ENCODE measurements at regions not wholly inside any gene's neighbourhood (a gene's known extent, or its start where the extent isn't known, plus 50 kb on each side); places are given as distances from the start of the nearest gene placed in this dataset.
A peak's percentile ranks its signal among the peaks of the same experiment; 100 is the strongest.

DNA sequence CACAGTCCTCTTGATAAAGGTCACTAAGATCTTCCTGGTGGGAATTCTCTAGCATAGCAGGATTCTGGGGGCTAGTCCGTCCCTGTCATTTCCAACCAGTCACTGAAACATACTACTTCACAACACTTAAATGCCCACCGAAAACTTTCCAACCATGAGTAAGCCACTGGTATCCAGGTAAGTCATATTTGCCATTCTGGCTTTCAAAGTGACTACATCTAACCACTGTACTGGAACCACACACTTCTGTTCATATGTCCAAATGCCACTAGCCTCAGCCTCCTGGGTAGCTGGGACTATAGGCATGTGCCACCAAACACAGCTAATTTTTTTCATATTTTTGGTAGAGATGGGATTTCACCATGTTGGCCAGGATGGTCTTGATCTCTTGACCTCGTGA, 64.3 kb upstream of the VANGL1 start:
- no peak for DNase-seq

- DNase-seq: no peak
Measured at GRCh38 chr1:115575661-115576060, 66.1 kb upstream of the VANGL1 start.

DNA sequence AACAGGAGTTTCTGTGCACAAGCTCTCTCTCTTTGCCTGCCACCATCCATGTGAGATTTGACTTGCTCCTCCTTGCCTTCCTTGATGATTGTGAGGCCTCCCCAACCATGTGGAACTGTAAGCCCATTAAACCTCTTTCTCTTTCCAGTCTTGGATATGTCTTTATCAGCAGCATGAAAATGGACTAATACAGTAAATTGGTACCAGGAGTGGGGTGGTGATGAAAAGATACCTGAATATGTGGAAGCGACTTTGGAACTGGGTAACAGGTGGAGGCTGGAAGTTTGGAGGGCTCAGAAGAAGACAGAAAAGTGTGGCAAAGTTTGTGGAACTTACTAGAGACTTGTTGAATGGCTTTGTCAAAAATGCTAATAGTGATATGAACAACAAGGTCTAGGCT, 69.1 kb upstream of the VANGL1 start:
- DNase-seq: no peak

- no peak for DNase-seq
Measured at GRCh38 chr1:115567431-115567830, 74.3 kb upstream of the VANGL1 start.

- no peak for DNase-seq
Measured at GRCh38 chr1:115565791-115566190, 76.0 kb upstream of the VANGL1 start.

DNA sequence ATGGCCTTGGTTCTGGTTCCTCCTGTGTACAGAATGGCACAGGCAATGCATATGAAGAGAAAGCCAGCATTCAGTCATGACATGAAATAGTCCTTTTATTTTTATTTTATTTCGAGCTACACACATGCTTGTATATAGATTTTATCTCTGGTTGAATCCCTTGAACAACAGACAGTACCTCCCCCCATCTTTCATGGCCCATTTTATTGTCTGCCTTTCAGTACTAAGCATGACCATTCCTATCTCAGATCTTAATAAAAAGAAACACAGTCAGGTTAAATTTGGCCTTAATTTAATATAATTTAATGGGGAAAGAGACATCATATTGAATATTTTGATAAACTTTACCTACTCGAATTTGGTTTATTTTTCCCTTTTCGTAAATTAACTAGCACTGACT, 76.4 kb upstream of the VANGL1 start:
- no peak for DNase-seq

GRCh38 chr1:115564201-115564600, 77.6 kb upstream of the VANGL1 start:
- DNase-seq: no peak

DNA sequence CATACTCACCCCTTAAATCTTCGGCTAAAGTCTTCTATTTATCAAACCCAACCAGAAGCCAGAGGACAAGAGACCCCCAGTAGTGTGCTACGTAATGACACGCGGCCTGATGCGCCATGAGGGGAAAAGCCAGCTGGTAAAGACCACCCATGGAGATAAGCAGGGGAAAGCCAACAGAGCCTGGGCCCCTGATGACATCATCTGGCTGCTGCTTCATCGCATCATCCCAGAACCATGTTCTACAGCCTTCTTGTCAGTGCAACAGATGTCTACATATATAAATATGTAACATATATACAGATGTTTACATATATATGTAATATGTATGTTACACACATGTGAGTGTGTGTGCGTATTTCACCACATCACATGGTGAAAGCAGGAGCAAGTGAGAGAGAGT, 81.7 kb upstream of the VANGL1 start:
- DNase-seq: no peak

DNA sequence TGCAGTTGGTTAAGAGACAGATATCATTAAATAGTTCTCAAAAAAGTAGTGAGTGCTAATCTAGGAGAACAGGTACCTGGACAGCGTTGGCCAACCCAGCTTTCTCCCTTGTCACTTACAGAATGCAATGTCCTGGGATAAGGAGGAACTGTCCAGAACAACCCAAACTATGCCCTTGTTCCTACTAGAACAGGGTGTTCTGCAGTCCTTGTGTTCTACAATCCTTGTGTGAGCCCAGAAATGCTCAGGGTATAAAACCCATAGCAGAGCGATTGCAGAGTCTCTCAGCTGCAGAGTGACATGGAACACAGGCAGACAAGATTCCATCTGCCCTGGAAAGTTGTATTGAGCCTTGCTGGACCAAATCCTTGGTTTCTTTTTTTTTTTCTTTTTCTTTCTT, 83.5 kb upstream of the VANGL1 start:
- DNase-seq: no peak

DNA sequence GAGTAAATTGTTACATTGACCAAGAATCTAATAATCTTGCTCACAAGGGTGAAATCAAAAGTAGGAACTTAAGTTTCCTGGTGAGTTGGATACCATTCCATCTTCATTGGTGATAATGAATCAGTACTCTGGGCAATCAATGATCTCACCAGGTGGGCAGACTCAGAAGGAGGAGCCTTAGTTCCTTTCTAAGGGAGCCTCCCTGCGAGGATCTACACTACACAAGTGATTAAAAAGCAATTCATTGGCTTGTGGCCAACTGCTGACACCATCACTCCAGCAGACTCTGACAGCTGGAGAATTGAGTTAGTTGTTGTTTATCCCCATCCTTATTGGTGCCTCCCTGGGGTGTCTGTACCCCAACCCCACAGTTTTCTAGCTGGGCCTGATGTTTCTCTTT, 84.1 kb upstream of the VANGL1 start:
- no peak for DNase-seq

DNA sequence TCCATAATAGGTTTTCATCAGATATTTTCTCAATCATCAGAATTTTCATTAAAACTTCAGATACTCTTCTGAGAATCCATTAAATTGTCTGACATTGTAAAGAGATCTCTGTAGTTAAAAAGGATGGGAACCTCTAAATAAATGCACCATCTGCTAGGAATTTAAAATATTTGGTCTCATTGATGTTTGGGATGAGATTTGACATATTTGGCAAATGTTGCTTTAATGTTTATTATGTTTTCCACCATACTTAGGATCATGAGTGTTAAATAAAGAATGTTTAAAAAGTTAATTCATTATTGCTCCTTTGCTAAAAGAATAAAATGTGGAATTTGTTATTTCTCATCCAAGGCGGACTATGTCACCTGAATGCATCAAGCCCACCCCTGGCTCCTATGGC, 85.5 kb upstream of the VANGL1 start:
- DNase-seq: no peak

- DNase-seq: no peak
Measured at GRCh38 chr1:115555446-115555845, 86.3 kb upstream of the VANGL1 start.

DNA sequence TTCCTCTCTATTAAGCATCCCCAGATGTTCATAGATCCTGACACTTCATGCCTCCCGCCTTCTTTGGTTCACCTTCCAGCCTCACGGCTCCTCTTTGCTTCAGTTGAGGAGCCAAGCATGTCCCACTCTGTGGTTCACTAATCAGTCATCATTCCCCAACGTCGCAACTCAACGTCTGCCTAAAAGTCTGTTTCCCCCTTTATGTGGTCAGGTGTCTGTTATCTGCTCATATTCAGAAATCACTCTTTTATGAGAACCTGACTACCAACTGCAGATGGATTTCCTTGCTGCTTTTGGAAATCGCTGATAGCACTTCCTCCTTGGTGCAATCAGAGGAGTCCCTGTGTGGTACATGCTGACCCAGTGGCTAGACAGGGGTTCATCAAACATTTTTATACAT, 94.1 kb upstream of the VANGL1 start:
- no peak for DNase-seq

GRCh38 chr1:115546846-115547245, 94.9 kb upstream of the VANGL1 start:
- no peak for DNase-seq

GRCh38 chr1:115545791-115546733, 95.7 kb upstream of the VANGL1 start:
- peak; percentile 23 for DNase-seq

DNA sequence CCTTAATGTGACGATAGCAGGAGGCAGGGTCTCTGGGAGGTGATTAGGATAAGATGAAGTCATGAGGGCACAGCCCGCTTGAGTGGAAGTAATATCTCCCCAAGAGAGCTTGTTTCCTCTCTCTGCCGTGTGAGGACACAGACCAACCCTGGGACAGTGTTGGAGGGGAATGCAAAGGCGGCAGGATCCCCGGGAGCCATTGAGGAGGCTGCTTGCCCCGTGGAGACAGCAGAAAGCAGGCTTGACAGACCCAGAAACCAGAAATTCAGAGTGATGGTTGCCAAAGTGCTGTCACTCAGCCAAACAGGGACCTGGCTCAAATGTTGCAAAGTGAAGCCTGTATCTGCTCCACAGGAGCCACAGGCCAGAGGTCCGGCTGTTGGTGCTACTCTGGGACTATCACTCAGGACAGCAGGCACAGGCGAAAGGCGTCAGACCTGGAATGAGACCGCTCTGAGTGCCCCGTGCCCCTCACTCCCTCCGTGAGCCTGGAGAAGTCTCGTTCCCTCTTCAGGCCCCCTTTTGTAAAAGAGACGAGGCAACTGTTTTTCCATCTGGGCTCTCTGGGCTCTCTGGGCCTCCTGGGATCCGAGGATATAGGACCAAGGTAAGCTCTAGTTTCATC, 96.6 kb upstream of the VANGL1 start:
- no peak for DNase-seq

GRCh38 chr1:115544131-115544530, 97.6 kb upstream of the VANGL1 start:
- no peak for DNase-seq

DNA sequence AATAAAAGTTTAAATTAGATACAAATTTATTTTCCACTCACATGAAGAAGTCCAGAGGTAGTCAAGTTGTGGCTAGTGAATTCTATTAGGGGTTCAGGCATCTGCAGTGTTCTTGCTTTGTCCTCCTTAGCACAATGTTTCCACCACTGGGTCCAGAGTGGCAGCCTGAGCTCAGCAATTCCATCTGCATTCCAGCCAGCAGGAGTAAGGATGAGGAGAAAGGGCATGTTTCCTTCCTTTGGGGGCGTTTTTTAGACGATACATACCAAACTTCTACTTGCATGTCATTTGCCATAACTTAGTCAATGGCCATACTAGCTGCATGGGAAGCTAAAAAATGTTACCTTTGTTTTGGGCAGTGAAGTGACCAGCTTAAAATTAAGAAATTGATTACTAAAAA, 98.5 kb upstream of the VANGL1 start:
- DNase-seq: no peak

GRCh38 chr1:115539736-115540135, 102.0 kb upstream of the VANGL1 start:
- no peak for DNase-seq

DNA sequence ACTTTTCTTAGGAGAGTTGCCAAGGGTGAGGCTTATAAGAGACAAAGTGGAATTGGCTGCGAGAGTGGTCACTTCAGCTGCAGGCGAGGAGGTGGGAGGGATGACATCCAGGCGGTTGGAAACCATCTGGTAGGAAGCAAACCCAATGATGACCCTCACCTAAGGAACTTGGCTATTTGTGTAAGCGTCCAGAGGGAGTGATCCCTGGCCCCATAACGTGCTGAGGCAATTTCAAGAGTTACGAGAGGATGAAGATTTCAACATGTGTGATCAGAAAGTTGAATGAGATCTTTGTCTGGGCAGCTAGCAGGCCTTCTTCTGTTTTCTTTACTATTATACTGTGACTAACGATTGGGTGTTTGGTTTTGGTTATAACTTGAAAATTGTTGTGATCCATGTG, 102.7 kb upstream of the VANGL1 start:
- DNase-seq: no peak

- no peak for DNase-seq
Measured at GRCh38 chr1:115538579-115538978, 103.2 kb upstream of the VANGL1 start.

DNA sequence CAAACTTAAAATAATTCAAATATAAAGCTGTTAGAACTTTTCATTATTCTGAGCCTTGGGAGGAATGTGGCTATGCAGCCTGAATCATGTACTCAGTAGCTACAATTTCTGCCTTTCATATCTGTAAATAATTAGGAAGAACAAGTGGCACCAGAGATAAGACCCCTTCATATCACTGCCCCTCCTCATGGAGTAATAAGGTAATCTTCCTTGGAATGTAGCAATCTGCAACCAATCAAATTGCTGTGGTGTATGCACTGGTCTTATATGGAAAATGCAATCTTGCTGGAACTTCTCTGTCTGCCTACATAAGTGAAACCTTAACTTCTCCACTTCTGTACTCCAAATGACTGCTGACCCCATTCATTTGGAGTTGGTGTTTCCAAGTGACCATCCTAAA, 104.4 kb upstream of the VANGL1 start:
- DNase-seq: no peak

DNA sequence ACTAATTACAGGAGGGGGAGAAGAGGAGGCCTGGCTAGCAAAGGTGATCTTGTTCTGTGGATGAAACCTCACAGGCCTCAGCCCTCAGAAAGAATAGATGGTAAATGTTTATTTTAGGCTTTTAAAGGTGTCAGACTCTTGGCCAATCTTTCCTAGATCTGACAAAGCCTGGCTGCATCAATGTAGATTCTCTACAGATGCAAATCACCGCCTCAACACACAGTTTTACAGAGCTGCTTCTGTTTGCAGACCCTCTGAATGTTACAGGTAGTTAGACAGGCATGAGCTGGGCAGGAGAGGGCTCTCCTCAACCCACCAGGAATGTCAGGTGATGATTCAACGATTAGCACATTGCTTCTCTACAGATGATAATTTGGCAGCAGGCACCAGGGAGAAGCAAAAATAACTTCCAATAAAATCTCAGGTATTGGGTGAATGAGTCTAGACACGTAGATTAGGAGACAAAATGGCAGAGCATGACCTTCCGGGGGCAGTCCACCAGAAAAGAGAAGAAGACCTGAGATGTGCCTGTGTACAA, 105.4 kb upstream of the VANGL1 start:
- no peak for DNase-seq

DNA sequence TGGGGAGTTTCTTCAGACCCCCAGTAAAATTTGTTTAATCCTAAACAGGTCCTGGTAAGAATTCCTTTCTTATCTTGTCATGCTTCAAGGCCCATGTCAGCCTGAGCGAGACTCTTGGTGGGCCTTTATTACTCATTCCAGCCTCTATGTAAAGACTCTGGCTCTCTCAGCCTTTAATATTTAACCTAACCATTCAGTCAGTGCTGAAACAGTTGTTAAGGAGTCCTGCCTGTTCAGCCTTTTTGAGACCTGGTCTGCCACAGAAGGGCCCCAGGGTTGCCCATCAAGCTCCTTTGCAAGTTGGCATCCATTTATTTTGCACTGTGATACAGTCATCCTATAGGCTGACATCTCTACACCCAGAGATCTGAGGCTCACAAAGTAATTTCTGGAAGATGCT, 107.7 kb upstream of the VANGL1 start:
- DNase-seq: no peak
